Tibial nerve (tissue), 4 donors: ENCODE measurements at regions not wholly inside any gene's neighbourhood (a gene's known extent, or its start where the extent isn't known, plus 50 kb on each side); places are given as distances from the start of the nearest gene placed in this dataset.

ENCODE experiments used
- DNase-seq, 2 donors: peaks; one replicate each; pipeline ENCODE4 v3.0.0-alpha.2; 2019; ENCODE audit warnings: low spot score in 2 of 2
- H3K27ac ChIP-seq, 4 donors: fragments of 200-600 bp; sonication (generic) in 3 of 4; one replicate each; pipeline ENCODE4 v1.5.1; 2017 to 2019; ENCODE audit warnings: mild to moderate bottlenecking in 1 of 4
- H3K27me3 ChIP-seq, 2 donors: fragments of 200-600 bp; sonication (generic) in 1 of 2; one replicate each; pipeline versions ENCODE4 v1.5.1 to v1.6.0; 2017 to 2019
- H3K36me3 ChIP-seq, 3 donors: fragments of 200-600 bp; sonication (generic); one replicate each; pipeline ENCODE4 v1.5.1; 2018 to 2019
- H3K4me1 ChIP-seq, 4 donors: fragments of 200-600 bp; sonication (generic) in 3 of 4; one replicate each; pipeline ENCODE4 v1.5.1; 2017 to 2019
- H3K4me3 ChIP-seq, 4 donors: fragments of 200-600 bp; sonication (generic) in 3 of 4; one replicate each; pipeline ENCODE4 v1.5.1; 2017 to 2019; ENCODE audit warnings: mild to moderate bottlenecking in 1 of 4, moderate library complexity in 1 of 4
- H3K9me3 ChIP-seq, 4 donors: fragments of 200-600 bp; sonication (generic) in 3 of 4; one replicate each; pipeline ENCODE4 v1.5.1; 2017 to 2019
- EP300 ChIP-seq, 2 donors: sonication (generic); formaldehyde crosslinking; IDR thresholded peaks; one replicate each; pipeline ENCODE4 v1.6.1; 2017; ENCODE audit warnings: antibody characterized with exemption in 2 of 2, mild to moderate bottlenecking in 1 of 2
- POLR2A ChIP-seq, 2 donors: fragments of 450-650 bp; IDR thresholded peaks; one replicate each; pipeline ENCODE4 v1.6.1; 2017; ENCODE audit warnings: antibody characterized with exemption in 2 of 2, mild to moderate bottlenecking in 2 of 2, moderate library complexity in 2 of 2
- WGBS, 2 donors: methylation state at CpG; one replicate each; pipeline ENCODE4 v1.1.5; 2018; 5-methylcytosine and 5-hydroxymethylcytosine counted together
- TF ChIP-seq, protein P1 (sequence below), 5 experiments: fragments of 200-600 bp in 3 of 5; fragments of 450-650 bp in 2 of 5; sonication (generic) in 3 of 5; IDR thresholded peaks; one replicate each; pipeline ENCODE4 v1.5.1; 2016 to 2019; ENCODE audit warnings: antibody characterized with exemption in 5 of 5, mild to moderate bottlenecking in 3 of 5, moderate library complexity in 2 of 5

DNA sequence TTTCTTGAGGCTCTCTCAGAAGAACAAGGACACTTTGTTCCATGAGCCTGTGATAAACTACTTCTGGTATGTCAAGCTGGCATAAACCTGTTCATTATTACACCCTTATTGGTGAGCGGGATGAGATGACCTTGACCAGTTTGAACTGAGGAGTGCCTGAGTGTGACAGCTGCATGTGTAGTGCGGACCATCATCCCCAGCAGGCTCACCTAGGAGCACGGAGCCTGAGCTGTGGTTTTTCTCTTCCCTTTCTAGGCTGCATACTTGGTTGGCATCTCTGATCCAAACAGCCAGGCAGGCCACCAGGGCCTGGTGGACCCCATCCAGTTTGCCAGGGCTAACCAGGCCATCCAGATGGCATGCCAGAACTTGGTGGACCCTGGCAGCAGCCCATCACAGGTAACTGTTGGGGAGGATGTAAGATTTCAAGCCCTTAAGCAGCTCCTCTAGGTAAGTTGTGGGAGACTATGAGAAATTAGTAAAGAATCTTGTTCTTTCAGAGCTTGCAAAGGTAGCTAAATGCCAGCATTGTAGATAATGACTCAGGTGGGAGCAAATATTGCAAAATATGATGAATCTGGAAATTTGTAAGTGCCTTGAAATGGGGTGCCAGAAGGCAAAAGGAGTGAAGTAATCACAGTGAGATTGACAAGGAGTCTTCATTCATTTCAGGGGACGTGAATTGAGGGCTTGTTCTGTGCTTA is 288.9 kb upstream of the TPM1 start:
- TF ChIP-seq, protein P1, sequence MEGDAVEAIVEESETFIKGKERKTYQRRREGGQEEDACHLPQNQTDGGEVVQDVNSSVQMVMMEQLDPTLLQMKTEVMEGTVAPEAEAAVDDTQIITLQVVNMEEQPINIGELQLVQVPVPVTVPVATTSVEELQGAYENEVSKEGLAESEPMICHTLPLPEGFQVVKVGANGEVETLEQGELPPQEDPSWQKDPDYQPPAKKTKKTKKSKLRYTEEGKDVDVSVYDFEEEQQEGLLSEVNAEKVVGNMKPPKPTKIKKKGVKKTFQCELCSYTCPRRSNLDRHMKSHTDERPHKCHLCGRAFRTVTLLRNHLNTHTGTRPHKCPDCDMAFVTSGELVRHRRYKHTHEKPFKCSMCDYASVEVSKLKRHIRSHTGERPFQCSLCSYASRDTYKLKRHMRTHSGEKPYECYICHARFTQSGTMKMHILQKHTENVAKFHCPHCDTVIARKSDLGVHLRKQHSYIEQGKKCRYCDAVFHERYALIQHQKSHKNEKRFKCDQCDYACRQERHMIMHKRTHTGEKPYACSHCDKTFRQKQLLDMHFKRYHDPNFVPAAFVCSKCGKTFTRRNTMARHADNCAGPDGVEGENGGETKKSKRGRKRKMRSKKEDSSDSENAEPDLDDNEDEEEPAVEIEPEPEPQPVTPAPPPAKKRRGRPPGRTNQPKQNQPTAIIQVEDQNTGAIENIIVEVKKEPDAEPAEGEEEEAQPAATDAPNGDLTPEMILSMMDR (IDR thresholded peaks at IDR 0.05) = no peak
- TF ChIP-seq POLR2A (IDR thresholded peaks at IDR 0.05) (no peak), EP300 (IDR thresholded peaks at IDR 0.05) (no peak)
- 88 to 95% methylated on average over 4 of the region's 4 CpGs for WGBS, 2 donors
- Histone ChIP-seq H3K4me1 (peaks cover 0 to 39% (median 9%) of the 10 kb centered on the region in 4 donors), H3K9me3 (no peaks in the 10 kb centered on the region), H3K27ac (no peak overlapping the region), H3K36me3 (peaks cover 0 to 53% (median 0%) of the 10 kb centered on the region in 3 donors), H3K27me3 (no peaks in the 10 kb centered on the region), H3K4me3 (no peak overlapping the region)
- no peak for DNase-seq

DNA sequence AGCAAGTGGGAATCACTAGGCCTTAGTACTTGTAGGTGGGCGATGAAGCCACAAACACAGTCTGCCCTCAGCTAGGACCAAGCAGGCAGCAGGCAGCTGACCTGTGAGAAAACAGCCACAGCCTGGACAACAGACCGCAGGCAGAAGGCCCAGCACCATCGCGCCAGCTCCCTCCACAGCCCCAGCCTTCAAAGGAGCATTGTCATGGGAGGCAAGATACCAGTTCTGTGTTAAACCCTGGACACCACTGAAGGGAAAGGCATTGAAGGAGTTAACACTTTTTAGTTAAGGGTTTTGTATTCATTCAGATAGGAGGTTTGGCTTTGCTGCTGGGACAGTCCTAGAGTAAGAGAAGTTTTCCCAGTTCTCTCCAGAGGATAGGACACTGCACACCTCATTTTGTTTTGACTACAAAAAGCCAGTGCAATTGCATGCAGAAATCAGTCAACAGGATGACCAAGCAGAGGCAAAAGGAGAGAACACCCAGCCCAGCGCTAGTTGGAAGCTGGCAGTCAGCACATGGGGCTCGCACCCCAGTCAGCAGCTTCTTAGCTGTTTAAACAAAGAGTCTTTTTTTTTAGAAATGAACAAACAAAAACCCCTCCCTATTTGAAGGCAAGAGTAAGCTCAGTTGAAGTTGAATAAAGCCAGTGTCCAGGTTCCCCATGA is 286.1 kb upstream of the TPM1 start:
- Histone ChIP-seq H3K27ac (peak overlapping the region in 1 of 4 donors; percentile 11), H3K36me3 (peaks cover 0 to 53% (median 0%) of the 10 kb centered on the region in 3 donors), H3K4me1 (peaks cover 0 to 41% (median 5%) of the 10 kb centered on the region in 4 donors), H3K27me3 (no peaks in the 10 kb centered on the region), H3K9me3 (no peaks in the 10 kb centered on the region), H3K4me3 (no peak overlapping the region)
- DNase-seq = no peak
- TF ChIP-seq POLR2A (IDR thresholded peaks at IDR 0.05) = no peak
- no peak for TF ChIP-seq EP300 (IDR thresholded peaks at IDR 0.05)
- TF ChIP-seq, protein P1 (IDR thresholded peaks at IDR 0.05) = no peak
- WGBS, 2 donors = 63 to 82% methylated on average over 6 of the region's 6 CpGs

DNA sequence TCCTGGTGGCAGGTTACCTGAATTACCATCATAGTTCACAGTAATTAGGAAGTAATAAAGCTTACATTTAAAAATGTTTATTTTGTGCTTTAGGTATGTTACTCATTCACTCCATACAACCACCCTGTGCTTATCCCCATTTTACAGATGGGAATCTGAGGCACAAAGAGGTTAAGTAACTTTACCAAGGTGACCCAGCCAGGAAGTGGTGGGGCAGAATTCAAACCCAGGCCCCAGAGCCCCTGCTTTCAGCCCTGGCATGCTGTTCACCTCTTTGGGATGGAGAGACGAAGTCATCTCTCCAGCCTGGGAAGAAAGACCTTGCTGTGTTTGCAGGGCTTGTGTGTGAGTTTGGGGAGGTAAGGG is 285.6 kb upstream of the TPM1 start:
- H3K36me3 ChIP-seq = peaks cover 0 to 57% (median 0%) of the 10 kb centered on the region in 3 donors
- H3K27ac ChIP-seq = peak overlapping the region in 2 of 4 donors; percentile 70 to 75
- no peak for DNase-seq
- H3K4me1 ChIP-seq = peaks cover 0 to 41% (median 5%) of the 10 kb centered on the region in 4 donors
- H3K4me3 ChIP-seq = no peak overlapping the region
- 85 to 96% methylated on average over 1 of the region's 1 CpG for WGBS, 2 donors
- no peaks in the 10 kb centered on the region for H3K9me3 ChIP-seq
- TF ChIP-seq, protein P1 (IDR thresholded peaks at IDR 0.05) = no peak
- TF ChIP-seq POLR2A (IDR thresholded peaks at IDR 0.05) (no peak), EP300 (IDR thresholded peaks at IDR 0.05) (no peak)
- H3K27me3 ChIP-seq = no peaks in the 10 kb centered on the region

DNA sequence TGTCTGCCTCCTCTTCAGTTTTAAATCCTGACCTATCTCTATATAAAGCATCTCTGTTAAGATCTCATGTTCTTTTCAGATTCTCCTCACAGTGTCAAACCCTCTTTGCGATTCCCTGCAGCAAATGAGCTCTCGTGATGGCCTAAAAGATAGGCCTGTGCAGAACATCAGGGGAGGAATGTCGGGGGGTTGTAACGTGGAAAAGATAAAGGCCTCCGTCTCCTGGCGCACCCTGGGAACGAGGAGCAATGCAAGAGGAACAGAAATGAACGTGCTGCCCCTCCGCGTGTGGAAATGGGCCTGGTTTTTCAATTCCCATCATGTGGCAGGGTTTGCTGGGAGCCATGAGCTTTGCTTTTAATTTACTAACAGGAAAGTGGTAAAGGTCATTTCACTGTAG is 285.0 kb upstream of the TPM1 start:
- 82% methylated on average over 10 of the region's 10 CpGs for WGBS, 2 donors
- H3K4me3 ChIP-seq = no peak overlapping the region
- H3K27ac ChIP-seq = peak overlapping the region in 2 of 4 donors; percentile 70 to 75
- no peaks in the 10 kb centered on the region for H3K27me3 ChIP-seq
- H3K36me3 ChIP-seq = peaks cover 0 to 57% (median 0%) of the 10 kb centered on the region in 3 donors
- DNase-seq = no peak
- peaks cover 0 to 41% (median 5%) of the 10 kb centered on the region in 4 donors for H3K4me1 ChIP-seq
- no peak for TF ChIP-seq EP300 (IDR thresholded peaks at IDR 0.05)
- TF ChIP-seq, protein P1 (IDR thresholded peaks at IDR 0.05) = no peak
- TF ChIP-seq POLR2A (IDR thresholded peaks at IDR 0.05) = no peak
- H3K9me3 ChIP-seq = no peaks in the 10 kb centered on the region
